ENCODE measurements at regions not wholly inside any gene's neighbourhood (a gene's known extent, or its start where the extent isn't known, plus 50 kb on each side); places are given as distances from the start of the nearest gene placed in this dataset.
"Not testable (repeated sequence)": the region's sequence is repeated elsewhere in the genome, so short reads cannot be mapped to it uniquely, and the experiment has no call there.

- no peak overlapping the region for H3K4me3 ChIP-seq (ENCODE audit: low read length)
- no peak for TF ChIP-seq CTCF (IDR thresholded peaks at IDR 0.05; ENCODE audit: insufficient read depth, low read depth, low read length, missing control alignments)
- peak; percentile 3 for DNase-seq (ENCODE audit: low read depth)
Observed at GRCh38 chr5:33205079-33205478, 235.7 kb upstream of the TARS1 start.

GRCh38 chr5:33205727-33206410 is 234.9 kb upstream of the TARS1 start:
- H3K4me3 ChIP-seq (ENCODE audit: low read length), result no peak overlapping the region
- DNase-seq (ENCODE audit: low read depth), result no peak
- TF ChIP-seq CTCF (IDR thresholded peaks at IDR 0.05; ENCODE audit: insufficient read depth, low read depth, low read length, missing control alignments), result no peak

- no peak overlapping the region for H3K4me3 ChIP-seq (ENCODE audit: low read length)
- no peak for DNase-seq (ENCODE audit: low read depth)
- TF ChIP-seq CTCF (IDR thresholded peaks at IDR 0.05; ENCODE audit: insufficient read depth, low read depth, low read length, missing control alignments), result no peak
Observed at GRCh38 chr5:33206962-33207506, 233.7 kb upstream of the TARS1 start.

GRCh38 chr5:33209252-33209651 is 231.5 kb upstream of the TARS1 start:
- no peak for DNase-seq (ENCODE audit: low read depth)
- no peak for TF ChIP-seq CTCF (IDR thresholded peaks at IDR 0.05; ENCODE audit: insufficient read depth, low read depth, low read length, missing control alignments)
- H3K4me3 ChIP-seq (ENCODE audit: low read length), result no peak overlapping the region

- not testable (repeated sequence) for H3K4me3 ChIP-seq (ENCODE audit: low read length)
- peak; percentile 47 for DNase-seq (ENCODE audit: low read depth)
Observed at GRCh38 chr5:33210221-33210620, 230.5 kb upstream of the TARS1 start.

- H3K4me3 ChIP-seq (ENCODE audit: low read length), result no peak overlapping the region
- no peak for TF ChIP-seq CTCF (IDR thresholded peaks at IDR 0.05; ENCODE audit: insufficient read depth, low read depth, low read length, missing control alignments)
- DNase-seq (ENCODE audit: low read depth), result no peak
Observed at GRCh38 chr5:33210978-33211377, 229.8 kb upstream of the TARS1 start.

- no peak for DNase-seq (ENCODE audit: low read depth)
- no peak for TF ChIP-seq CTCF (IDR thresholded peaks at IDR 0.05; ENCODE audit: insufficient read depth, low read depth, low read length, missing control alignments)
- no peak overlapping the region for H3K4me3 ChIP-seq (ENCODE audit: low read length)
Observed at GRCh38 chr5:33212439-33212838, 228.3 kb upstream of the TARS1 start.

All from epithelial cell of esophagus (primary cell).